MV-4-11 (cell line): ENCODE measurements at regions not wholly inside any gene's neighbourhood (a gene's known extent, or its start where the extent isn't known, plus 50 kb on each side); places are given as distances from the start of the nearest gene placed in this dataset.

Experiments used
- DNase-seq: peaks from one replicate; lab custom pipeline; 2025; lab: John Stamatoyannopoulos, UW

GRCh38 chr5:171580502-171581265, 161.2 kb downstream of the FGF18 start:
- peak; percentile 19 for DNase-seq

DNA sequence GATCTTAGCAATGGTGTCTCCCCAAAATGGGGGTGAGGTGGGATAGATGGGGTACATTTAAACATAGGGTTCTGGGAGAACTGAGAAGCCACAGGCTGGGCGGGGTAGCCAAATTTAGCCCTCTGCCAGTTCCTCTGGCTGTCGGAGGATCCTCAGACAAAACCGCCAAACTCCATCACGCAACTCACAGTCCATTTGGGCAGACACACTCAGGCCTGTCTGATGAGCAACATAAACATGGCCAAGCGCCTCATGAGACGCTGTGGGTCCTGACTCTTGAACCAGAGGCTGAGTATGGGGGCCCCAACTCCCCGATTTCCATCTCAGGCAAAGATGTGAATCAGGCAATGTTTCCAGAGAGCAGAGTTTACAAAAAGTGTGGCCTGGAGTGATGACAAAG, 162.3 kb downstream of the FGF18 start:
- DNase-seq: peak; percentile 77

- DNase-seq: no peak
These were observed 163.4 kb downstream of the FGF18 start for GRCh38 chr5:171582849-171583248.

DNA sequence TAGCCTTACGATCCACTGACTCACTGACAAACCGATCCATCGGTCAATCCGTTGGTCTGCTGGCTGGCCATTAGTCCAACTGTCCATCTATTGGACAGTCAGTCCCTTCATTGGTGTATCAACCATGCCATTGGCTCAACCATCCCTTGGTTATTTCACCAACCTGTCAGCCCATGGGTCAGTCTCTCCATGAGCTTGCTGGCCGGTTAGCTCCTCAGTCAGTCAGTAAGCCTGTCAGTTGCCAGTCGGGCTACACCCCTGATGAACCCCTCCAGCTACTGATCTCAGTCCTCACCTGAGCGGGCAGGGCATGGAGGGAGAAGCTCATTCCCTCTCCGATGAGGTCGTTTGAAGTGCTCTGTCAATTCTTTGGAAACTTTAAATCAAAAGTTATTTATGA, 166.5 kb downstream of the FGF18 start:
- DNase-seq: no peak

DNA sequence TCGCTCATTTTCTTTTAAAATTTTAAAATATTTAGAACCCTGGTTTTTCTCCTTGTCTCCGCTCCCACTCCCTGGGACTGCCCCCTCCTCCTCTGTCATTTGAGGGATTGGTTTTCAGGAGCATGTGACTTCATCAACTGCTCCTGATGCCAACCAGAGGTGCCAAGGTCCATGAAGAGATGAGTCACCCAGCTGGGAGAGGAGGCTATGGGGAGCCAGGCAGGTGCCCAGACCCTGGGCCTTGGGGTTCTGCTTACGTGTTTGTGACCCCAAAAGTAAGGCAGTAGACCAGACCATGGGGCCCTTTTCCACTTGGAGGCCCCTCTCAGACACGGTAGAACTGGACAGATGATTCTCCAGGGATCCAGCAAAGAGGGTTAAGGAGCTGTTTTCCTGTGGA, 167.0 kb downstream of the FGF18 start:
- no peak for DNase-seq

- no peak for DNase-seq
These were observed 168.6 kb downstream of the FGF18 start for GRCh38 chr5:171588046-171588445.

GRCh38 chr5:171588790-171589189, 169.3 kb downstream of the FGF18 start:
- no peak for DNase-seq

- no peak for DNase-seq
These were observed 170.0 kb downstream of the FGF18 start for GRCh38 chr5:171589461-171589860.

- no peak for DNase-seq
These were observed 172.6 kb downstream of the FGF18 start for GRCh38 chr5:171592076-171592475.

- no peak for DNase-seq
These were observed 173.3 kb downstream of the FGF18 start for GRCh38 chr5:171592736-171593135.

DNA sequence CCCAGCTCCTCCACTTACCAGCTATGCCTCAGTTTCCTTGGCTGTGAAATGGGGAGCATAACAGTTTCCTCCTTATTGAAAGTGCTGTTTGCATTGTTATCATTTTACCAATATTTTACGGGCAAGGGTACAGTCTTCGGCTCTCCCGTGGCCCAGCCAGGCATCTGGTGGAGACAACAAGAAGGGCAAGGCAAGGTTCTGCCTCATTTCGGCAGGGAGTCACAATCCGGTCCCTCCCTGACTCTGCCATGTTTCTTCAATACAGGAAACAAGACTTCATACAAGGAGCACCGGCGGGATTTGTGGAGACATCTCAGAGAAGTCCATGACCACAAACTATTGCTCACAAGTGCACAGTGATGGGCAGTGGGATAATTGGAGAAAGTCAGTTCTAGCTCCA, 174.0 kb downstream of the FGF18 start:
- no peak for DNase-seq

GRCh38 chr5:171593976-171594375, 174.5 kb downstream of the FGF18 start:
- peak; percentile 79 for DNase-seq

- DNase-seq: no peak
These were observed 176.0 kb downstream of the FGF18 start for GRCh38 chr5:171595401-171595800.

- peak; percentile 70 for DNase-seq
These were observed 176.4 kb downstream of the FGF18 start for GRCh38 chr5:171595801-171596231.

GRCh38 chr5:171596391-171596878, 177.0 kb downstream of the FGF18 start:
- no peak for DNase-seq

- DNase-seq: no peak
These were observed 178.6 kb downstream of the FGF18 start for GRCh38 chr5:171597946-171598640.

GRCh38 chr5:171598641-171599152, 179.2 kb downstream of the FGF18 start:
- DNase-seq: no peak

DNA sequence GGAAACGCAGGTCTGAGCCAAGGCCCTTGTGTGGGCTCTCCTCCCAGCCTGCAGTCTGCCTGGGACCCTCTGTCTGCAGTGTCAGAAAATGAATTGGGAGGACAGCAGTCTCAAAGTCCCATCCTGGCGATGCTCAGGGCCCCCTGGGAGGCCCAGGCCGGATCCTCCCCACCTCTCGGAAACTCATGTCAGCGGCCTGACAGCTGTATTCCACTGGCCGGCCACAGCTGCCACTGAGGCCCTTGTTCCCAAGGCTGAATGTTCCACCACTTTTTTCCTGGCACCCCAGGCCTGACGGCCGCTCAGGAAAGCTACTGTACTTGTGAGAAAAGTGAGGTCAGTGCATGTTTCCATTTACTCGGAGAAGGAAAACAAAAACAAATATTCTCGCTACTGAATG, 180.0 kb downstream of the FGF18 start:
- no peak for DNase-seq

DNA sequence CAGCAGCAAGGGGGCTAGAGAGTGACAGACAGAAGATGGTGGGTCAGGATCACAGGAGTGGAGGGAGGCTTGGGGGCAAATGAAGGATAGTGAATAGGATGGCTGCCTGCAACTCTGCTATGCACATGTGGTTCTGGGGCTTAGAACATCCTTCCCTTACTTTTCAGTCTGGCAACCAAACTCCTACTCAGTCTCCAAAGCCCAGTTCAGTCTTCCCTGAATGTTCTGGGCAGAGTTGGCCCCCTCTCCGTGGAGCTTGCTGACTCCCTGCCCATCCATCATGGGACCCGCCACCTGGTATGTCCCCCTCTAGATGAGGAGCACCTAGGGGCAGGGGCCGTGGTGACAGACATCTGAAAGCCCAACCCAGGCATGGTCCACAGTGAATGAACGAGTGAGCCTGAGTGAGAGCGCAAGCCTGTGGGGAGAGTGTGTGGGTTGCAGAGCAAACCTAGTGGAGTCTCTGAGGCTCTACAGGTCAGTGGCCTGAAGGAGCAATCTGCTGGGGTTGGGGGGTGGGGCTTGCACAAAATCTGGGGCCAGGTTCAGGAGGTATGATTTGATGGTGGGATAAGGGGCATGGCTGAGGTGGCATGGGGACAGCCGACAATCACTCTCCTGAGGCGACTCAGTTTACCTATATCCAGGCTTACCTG, 180.6 kb downstream of the FGF18 start:
- DNase-seq: no peak

DNA sequence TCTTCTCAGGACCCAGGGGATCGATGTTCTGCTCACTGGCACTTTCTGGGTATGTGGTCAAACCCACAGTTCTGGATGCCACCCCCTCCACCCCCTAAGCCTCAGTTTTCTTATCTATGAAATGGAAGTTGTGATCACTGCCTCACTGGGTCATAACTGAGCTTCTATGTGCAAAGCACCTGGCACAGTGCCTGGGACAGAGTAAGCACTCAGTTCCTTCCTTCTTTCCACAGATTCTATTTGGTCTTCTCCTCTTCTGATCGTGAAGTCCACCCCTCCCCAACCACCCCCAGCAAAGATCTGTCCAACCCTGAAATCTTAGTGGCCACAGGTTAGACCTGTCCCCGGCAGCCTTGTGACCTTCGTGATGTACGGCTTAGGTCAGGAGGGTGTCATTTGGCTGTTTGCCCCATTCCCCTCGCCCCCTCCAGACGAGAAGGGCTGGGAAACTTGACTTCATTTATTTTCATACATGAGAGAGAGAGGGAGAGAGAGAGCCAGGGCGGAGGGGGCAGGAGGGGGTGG, 181.4 kb downstream of the FGF18 start:
- DNase-seq: peak; percentile 40

DNA sequence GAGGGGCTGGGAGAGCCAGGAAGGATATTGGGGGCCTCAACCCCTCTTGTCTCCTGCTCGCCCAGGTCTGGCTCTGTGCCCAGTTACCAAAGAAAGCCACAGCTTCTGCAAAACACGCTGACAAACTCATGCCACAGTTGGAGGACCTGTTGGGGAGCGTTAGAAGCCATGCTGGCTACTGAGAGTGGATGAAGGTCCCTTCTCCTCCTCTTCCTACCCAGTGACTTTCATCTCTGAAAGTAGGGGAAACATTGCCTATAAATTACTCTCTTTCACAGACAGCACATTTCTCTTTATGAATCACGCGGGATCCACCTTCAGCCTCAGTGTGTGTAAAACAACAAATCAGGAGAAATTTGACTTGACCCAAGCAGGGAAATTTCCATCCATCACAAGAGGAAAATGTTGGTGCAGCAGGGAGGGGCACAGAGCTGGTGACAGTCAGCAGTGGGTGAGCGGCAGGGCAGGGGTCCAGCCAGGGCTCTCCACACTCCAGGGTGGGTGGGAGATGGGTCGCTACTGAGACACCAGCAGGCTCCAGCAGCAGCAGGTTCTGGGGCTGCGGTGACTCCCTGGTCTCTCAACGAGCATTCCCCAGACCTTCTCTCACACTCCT, 181.9 kb downstream of the FGF18 start:
- DNase-seq: peak; percentile 88

- no peak for DNase-seq
These were observed 182.0 kb upstream of the SMIM23 start for GRCh38 chr5:171603591-171603990.
